ENCODE measurements at regions not wholly inside any gene's neighbourhood (a gene's known extent, or its start where the extent isn't known, plus 50 kb on each side); places are given as distances from the start of the nearest gene placed in this dataset.

GRCh38 chr13:111949311-111949710, 117.6 kb upstream of the SOX1 start:
- H3K36me3 ChIP-seq (ENCODE audit: control insufficient read depth, insufficient read depth, low read length) = no peaks in the 10 kb centered on the region
- H3K4me3 ChIP-seq (ENCODE audit: insufficient read depth, low read depth, low read length) = no peak overlapping the region
- no peak overlapping the region for H3K27ac ChIP-seq (ENCODE audit: insufficient read depth, low read depth, low read length, poor library complexity, severe bottlenecking)
- H3K4me1 ChIP-seq (ENCODE audit: control insufficient read depth, insufficient read depth, low read length) = no peaks in the 10 kb centered on the region
- WGBS, 2 experiments = 91 to 92% methylated on average over 5 of the region's 5 CpGs
- no peaks in the 10 kb centered on the region for H3K9me3 ChIP-seq (ENCODE audit: control insufficient read depth, low read length)
- no peaks in the 10 kb centered on the region for H3K27me3 ChIP-seq (ENCODE audit: control insufficient read depth, insufficient read depth, low read length, poor library complexity, severe bottlenecking)

- H3K27ac ChIP-seq (ENCODE audit: insufficient read depth, low read depth, low read length, poor library complexity, severe bottlenecking) = no peak overlapping the region
- H3K4me1 ChIP-seq (ENCODE audit: control insufficient read depth, insufficient read depth, low read length) = no peaks in the 10 kb centered on the region
- no peaks in the 10 kb centered on the region for H3K36me3 ChIP-seq (ENCODE audit: control insufficient read depth, insufficient read depth, low read length)
- H3K9me3 ChIP-seq (ENCODE audit: control insufficient read depth, low read length) = no peaks in the 10 kb centered on the region
- WGBS, 2 experiments = 88 to 90% methylated on average over 4 of the region's 4 CpGs
- H3K27me3 ChIP-seq (ENCODE audit: control insufficient read depth, insufficient read depth, low read length, poor library complexity, severe bottlenecking) = no peaks in the 10 kb centered on the region
- H3K4me3 ChIP-seq (ENCODE audit: insufficient read depth, low read depth, low read length) = no peak overlapping the region
Measured at GRCh38 chr13:111950697-111951096, 116.3 kb upstream of the SOX1 start.

- H3K9me3 ChIP-seq (ENCODE audit: control insufficient read depth, low read length) = no peaks in the 10 kb centered on the region
- H3K36me3 ChIP-seq (ENCODE audit: control insufficient read depth, insufficient read depth, low read length) = no peaks in the 10 kb centered on the region
- H3K27me3 ChIP-seq (ENCODE audit: control insufficient read depth, insufficient read depth, low read length, poor library complexity, severe bottlenecking) = no peaks in the 10 kb centered on the region
- 94% methylated on average over 9 of the region's 9 CpGs for WGBS, 2 experiments
- H3K27ac ChIP-seq (ENCODE audit: insufficient read depth, low read depth, low read length, poor library complexity, severe bottlenecking) = no peak overlapping the region
- no peak overlapping the region for H3K4me3 ChIP-seq (ENCODE audit: insufficient read depth, low read depth, low read length)
- no peaks in the 10 kb centered on the region for H3K4me1 ChIP-seq (ENCODE audit: control insufficient read depth, insufficient read depth, low read length)
Measured at GRCh38 chr13:111952032-111952431, 114.9 kb upstream of the SOX1 start.

GRCh38 chr13:111952814-111953213, 114.1 kb upstream of the SOX1 start:
- Histone ChIP-seq H3K4me1 (ENCODE audit: control insufficient read depth, insufficient read depth, low read length) (no peaks in the 10 kb centered on the region), H3K36me3 (ENCODE audit: control insufficient read depth, insufficient read depth, low read length) (no peaks in the 10 kb centered on the region), H3K27ac (ENCODE audit: insufficient read depth, low read depth, low read length, poor library complexity, severe bottlenecking) (no peak overlapping the region), H3K4me3 (ENCODE audit: insufficient read depth, low read depth, low read length) (no peak overlapping the region), H3K9me3 (ENCODE audit: control insufficient read depth, low read length) (no peaks in the 10 kb centered on the region), H3K27me3 (ENCODE audit: control insufficient read depth, insufficient read depth, low read length, poor library complexity, severe bottlenecking) (no peaks in the 10 kb centered on the region)
- WGBS, 2 experiments = 92 to 93% methylated on average over 8 of the region's 8 CpGs

- Histone ChIP-seq H3K27ac (ENCODE audit: insufficient read depth, low read depth, low read length, poor library complexity, severe bottlenecking) (no peak overlapping the region), H3K27me3 (ENCODE audit: control insufficient read depth, insufficient read depth, low read length, poor library complexity, severe bottlenecking) (no peaks in the 10 kb centered on the region), H3K4me3 (ENCODE audit: insufficient read depth, low read depth, low read length) (no peak overlapping the region), H3K36me3 (ENCODE audit: control insufficient read depth, insufficient read depth, low read length) (no peaks in the 10 kb centered on the region), H3K4me1 (ENCODE audit: control insufficient read depth, insufficient read depth, low read length) (no peaks in the 10 kb centered on the region), H3K9me3 (ENCODE audit: control insufficient read depth, low read length) (no peaks in the 10 kb centered on the region)
- 92% methylated on average over 16 of the region's 16 CpGs for WGBS, 2 experiments
Measured at GRCh38 chr13:111953546-111954178, 113.3 kb upstream of the SOX1 start.

GRCh38 chr13:111954661-111955411, 112.1 kb upstream of the SOX1 start:
- Histone ChIP-seq H3K36me3 (ENCODE audit: control insufficient read depth, insufficient read depth, low read length) (no peaks in the 10 kb centered on the region), H3K4me1 (ENCODE audit: control insufficient read depth, insufficient read depth, low read length) (no peaks in the 10 kb centered on the region), H3K4me3 (ENCODE audit: insufficient read depth, low read depth, low read length) (no peak overlapping the region), H3K9me3 (ENCODE audit: control insufficient read depth, low read length) (no peaks in the 10 kb centered on the region), H3K27me3 (ENCODE audit: control insufficient read depth, insufficient read depth, low read length, poor library complexity, severe bottlenecking) (no peaks in the 10 kb centered on the region), H3K27ac (ENCODE audit: insufficient read depth, low read depth, low read length, poor library complexity, severe bottlenecking) (no peak overlapping the region)
- 84 to 85% methylated on average over 18 of the region's 18 CpGs for WGBS, 2 experiments

GRCh38 chr13:111955412-111956065, 111.4 kb upstream of the SOX1 start:
- Histone ChIP-seq H3K4me3 (ENCODE audit: insufficient read depth, low read depth, low read length) (no peak overlapping the region), H3K36me3 (ENCODE audit: control insufficient read depth, insufficient read depth, low read length) (no peaks in the 10 kb centered on the region), H3K9me3 (ENCODE audit: control insufficient read depth, low read length) (no peaks in the 10 kb centered on the region), H3K4me1 (ENCODE audit: control insufficient read depth, insufficient read depth, low read length) (no peaks in the 10 kb centered on the region), H3K27ac (ENCODE audit: insufficient read depth, low read depth, low read length, poor library complexity, severe bottlenecking) (no peak overlapping the region), H3K27me3 (ENCODE audit: control insufficient read depth, insufficient read depth, low read length, poor library complexity, severe bottlenecking) (no peaks in the 10 kb centered on the region)
- WGBS, 2 experiments = 89 to 90% methylated on average over 27 of the region's 27 CpGs

GRCh38 chr13:111956261-111957151, 110.4 kb upstream of the SOX1 start:
- H3K27me3 ChIP-seq (ENCODE audit: control insufficient read depth, insufficient read depth, low read length, poor library complexity, severe bottlenecking) = no peaks in the 10 kb centered on the region
- WGBS, 2 experiments = 94% methylated on average over 59 of the region's 59 CpGs
- no peaks in the 10 kb centered on the region for H3K36me3 ChIP-seq (ENCODE audit: control insufficient read depth, insufficient read depth, low read length)
- no peaks in the 10 kb centered on the region for H3K4me1 ChIP-seq (ENCODE audit: control insufficient read depth, insufficient read depth, low read length)
- no peak overlapping the region for H3K27ac ChIP-seq (ENCODE audit: insufficient read depth, low read depth, low read length, poor library complexity, severe bottlenecking)
- no peaks in the 10 kb centered on the region for H3K9me3 ChIP-seq (ENCODE audit: control insufficient read depth, low read length)
- H3K4me3 ChIP-seq (ENCODE audit: insufficient read depth, low read depth, low read length) = no peak overlapping the region

- no peak overlapping the region for H3K27ac ChIP-seq (ENCODE audit: insufficient read depth, low read depth, low read length, poor library complexity, severe bottlenecking)
- H3K27me3 ChIP-seq (ENCODE audit: control insufficient read depth, insufficient read depth, low read length, poor library complexity, severe bottlenecking) = no peaks in the 10 kb centered on the region
- 93 to 96% methylated on average over 14 of the region's 14 CpGs for WGBS, 2 experiments
Measured at GRCh38 chr13:111957913-111958450, 109.0 kb upstream of the SOX1 start.

More at GRCh38 chr13:111957913-111958450, 109.0 kb upstream of the SOX1 start:
- Histone ChIP-seq H3K36me3 (ENCODE audit: control insufficient read depth, insufficient read depth, low read length) (no peaks in the 10 kb centered on the region), H3K9me3 (ENCODE audit: control insufficient read depth, low read length) (no peaks in the 10 kb centered on the region), H3K4me1 (ENCODE audit: control insufficient read depth, insufficient read depth, low read length) (no peaks in the 10 kb centered on the region), H3K4me3 (ENCODE audit: insufficient read depth, low read depth, low read length) (no peak overlapping the region)

All from ectodermal cell (in vitro differentiated cells).